Neural cell (in vitro differentiated cells): ENCODE measurements at regions not wholly inside any gene's neighbourhood (a gene's known extent, or its start where the extent isn't known, plus 50 kb on each side); places are given as distances from the start of the nearest gene placed in this dataset.

Experiments
- EP300 ChIP-seq: fragments of 450-650 bp; conservative IDR thresholded peaks from 2 replicates; pipeline ENCODE4 v1.6.1; 2014; ENCODE audit warnings: antibody characterized with exemption, mild to moderate bottlenecking, moderate library complexity; ENCODE audit not compliant: poor library complexity, severe bottlenecking
- EZH2 ChIP-seq: fragments of 200-600, 300-800 bp; shearing (Covaris generic), sonication (generic); IDR thresholded peaks from 2 replicates; pipeline ENCODE4 v1.6.1; 2014; ENCODE audit warnings: antibody characterized with exemption, low read length, borderline replicate concordance, mild to moderate bottlenecking; ENCODE audit not compliant: insufficient read depth, poor library complexity, severe bottlenecking
- MXI1 ChIP-seq: fragments of 450-650 bp; conservative IDR thresholded peaks from 2 replicates; pipeline ENCODE4 v1.6.1; 2014; ENCODE audit warnings: antibody characterized with exemption, mild to moderate bottlenecking; ENCODE audit not compliant: poor library complexity, severe bottlenecking
- POLR2AphosphoS5 ChIP-seq: IDR thresholded peaks from 2 replicates; pipeline ENCODE4 v1.6.1; 2012
- SMC3 ChIP-seq: fragments of 450-650 bp; conservative IDR thresholded peaks from 2 replicates; pipeline ENCODE4 v1.6.1; 2014; ENCODE audit warnings: antibody characterized with exemption, mild to moderate bottlenecking, moderate library complexity; ENCODE audit not compliant: poor library complexity
- TAF1 ChIP-seq: IDR thresholded peaks from 2 replicates; pipeline ENCODE4 v1.6.1; 2012; ENCODE audit warnings: low read depth
- TF ChIP-seq, protein P1 (sequence below): fragments of 450-650 bp; IDR thresholded peaks from 2 replicates; pipeline ENCODE4 v1.5.1; 2014; ENCODE audit warnings: antibody characterized with exemption, mild to moderate bottlenecking, moderate library complexity; ENCODE audit not compliant: poor library complexity, severe bottlenecking
- TF ChIP-seq, protein P2 (sequence below): IDR thresholded peaks from 2 replicates; pipeline ENCODE4 v1.6.1; 2012; ENCODE audit warnings: borderline replicate concordance

DNA sequence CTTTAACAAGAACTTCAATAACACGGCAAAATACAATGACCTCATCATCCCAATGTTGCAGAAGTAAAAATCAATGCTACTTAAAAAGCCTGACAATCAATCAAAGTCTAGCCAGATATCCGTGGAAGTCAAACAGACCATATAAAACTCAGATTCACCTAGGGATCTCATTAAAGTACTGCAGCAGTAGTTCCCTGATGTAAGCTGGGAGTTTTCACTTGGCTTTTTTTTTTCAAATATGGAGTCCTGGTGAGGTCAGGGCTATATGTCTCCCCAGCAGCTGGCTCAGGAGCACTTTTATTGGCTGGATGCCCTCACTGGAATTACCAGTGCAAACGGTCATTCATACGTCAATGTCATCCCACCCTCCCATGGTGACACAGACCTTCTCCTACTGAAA, 220.6 kb upstream of the SLC30A5 start:
- TF ChIP-seq, protein P1, sequence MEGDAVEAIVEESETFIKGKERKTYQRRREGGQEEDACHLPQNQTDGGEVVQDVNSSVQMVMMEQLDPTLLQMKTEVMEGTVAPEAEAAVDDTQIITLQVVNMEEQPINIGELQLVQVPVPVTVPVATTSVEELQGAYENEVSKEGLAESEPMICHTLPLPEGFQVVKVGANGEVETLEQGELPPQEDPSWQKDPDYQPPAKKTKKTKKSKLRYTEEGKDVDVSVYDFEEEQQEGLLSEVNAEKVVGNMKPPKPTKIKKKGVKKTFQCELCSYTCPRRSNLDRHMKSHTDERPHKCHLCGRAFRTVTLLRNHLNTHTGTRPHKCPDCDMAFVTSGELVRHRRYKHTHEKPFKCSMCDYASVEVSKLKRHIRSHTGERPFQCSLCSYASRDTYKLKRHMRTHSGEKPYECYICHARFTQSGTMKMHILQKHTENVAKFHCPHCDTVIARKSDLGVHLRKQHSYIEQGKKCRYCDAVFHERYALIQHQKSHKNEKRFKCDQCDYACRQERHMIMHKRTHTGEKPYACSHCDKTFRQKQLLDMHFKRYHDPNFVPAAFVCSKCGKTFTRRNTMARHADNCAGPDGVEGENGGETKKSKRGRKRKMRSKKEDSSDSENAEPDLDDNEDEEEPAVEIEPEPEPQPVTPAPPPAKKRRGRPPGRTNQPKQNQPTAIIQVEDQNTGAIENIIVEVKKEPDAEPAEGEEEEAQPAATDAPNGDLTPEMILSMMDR = no peak
- TF ChIP-seq EP300 (no peak), SMC3 (no peak), POLR2AphosphoS5 (no peak), MXI1 (no peak), TAF1 (no peak), EZH2 (no peak)
- TF ChIP-seq, protein P2, sequence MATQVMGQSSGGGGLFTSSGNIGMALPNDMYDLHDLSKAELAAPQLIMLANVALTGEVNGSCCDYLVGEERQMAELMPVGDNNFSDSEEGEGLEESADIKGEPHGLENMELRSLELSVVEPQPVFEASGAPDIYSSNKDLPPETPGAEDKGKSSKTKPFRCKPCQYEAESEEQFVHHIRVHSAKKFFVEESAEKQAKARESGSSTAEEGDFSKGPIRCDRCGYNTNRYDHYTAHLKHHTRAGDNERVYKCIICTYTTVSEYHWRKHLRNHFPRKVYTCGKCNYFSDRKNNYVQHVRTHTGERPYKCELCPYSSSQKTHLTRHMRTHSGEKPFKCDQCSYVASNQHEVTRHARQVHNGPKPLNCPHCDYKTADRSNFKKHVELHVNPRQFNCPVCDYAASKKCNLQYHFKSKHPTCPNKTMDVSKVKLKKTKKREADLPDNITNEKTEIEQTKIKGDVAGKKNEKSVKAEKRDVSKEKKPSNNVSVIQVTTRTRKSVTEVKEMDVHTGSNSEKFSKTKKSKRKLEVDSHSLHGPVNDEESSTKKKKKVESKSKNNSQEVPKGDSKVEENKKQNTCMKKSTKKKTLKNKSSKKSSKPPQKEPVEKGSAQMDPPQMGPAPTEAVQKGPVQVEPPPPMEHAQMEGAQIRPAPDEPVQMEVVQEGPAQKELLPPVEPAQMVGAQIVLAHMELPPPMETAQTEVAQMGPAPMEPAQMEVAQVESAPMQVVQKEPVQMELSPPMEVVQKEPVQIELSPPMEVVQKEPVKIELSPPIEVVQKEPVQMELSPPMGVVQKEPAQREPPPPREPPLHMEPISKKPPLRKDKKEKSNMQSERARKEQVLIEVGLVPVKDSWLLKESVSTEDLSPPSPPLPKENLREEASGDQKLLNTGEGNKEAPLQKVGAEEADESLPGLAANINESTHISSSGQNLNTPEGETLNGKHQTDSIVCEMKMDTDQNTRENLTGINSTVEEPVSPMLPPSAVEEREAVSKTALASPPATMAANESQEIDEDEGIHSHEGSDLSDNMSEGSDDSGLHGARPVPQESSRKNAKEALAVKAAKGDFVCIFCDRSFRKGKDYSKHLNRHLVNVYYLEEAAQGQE = no peak
